Right atrium auricular region (tissue), 2 donors: ENCODE measurements at regions not wholly inside any gene's neighbourhood (a gene's known extent, or its start where the extent isn't known, plus 50 kb on each side); places are given as distances from the start of the nearest gene placed in this dataset.

ENCODE experiments used
- DNase-seq: peaks from one replicate; pipeline ENCODE4 v3.0.0-alpha.2; 2019; ENCODE audit warnings: low spot score
- H3K27ac ChIP-seq, 2 donors: fragments of 200-600 bp; sonication (generic); 1 replicate in 1 of 2; 2 replicates in 1 of 2; pipeline ENCODE4 v1.5.1; 2016 to 2019
- H3K27me3 ChIP-seq, 2 donors: fragments of 200-600 bp; sonication (generic); one replicate each; pipeline versions ENCODE4 v1.5.1 to v1.6.0; 2017 to 2019
- H3K36me3 ChIP-seq: fragments of 200-600 bp; sonication (generic); one replicate; pipeline ENCODE4 v1.5.1; 2016
- H3K4me1 ChIP-seq, 2 donors: fragments of 200-600 bp; sonication (generic); one replicate each; pipeline versions ENCODE4 v1.5.1 to v1.6.0; 2017 to 2019
- H3K4me3 ChIP-seq, 2 donors: fragments of 200-600 bp; sonication (generic); 1 replicate in 1 of 2; 2 replicates in 1 of 2; pipeline ENCODE4 v1.5.1; 2017 to 2019; ENCODE audit warnings: mild to moderate bottlenecking in 1 of 2, moderate library complexity in 1 of 2
- H3K9me3 ChIP-seq, 2 donors: fragments of 200-600 bp; sonication (generic); one replicate each; pipeline ENCODE4 v1.5.1; 2019
- CTCF ChIP-seq, 2 donors: fragments of 200-600 bp; sonication (generic); IDR thresholded peaks; one replicate each; pipeline ENCODE4 v1.5.1; 2019; ENCODE audit warnings: antibody characterized with exemption in 2 of 2

GRCh38 chr4:29390921-29391320 lies 1329.2 kb upstream of the PCDH7 start:
- Histone ChIP-seq H3K27ac (no peak overlapping the region), H3K9me3 (no peaks in the 10 kb centered on the region), H3K4me3 (no peak overlapping the region), H3K27me3 (no peaks in the 10 kb centered on the region), H3K4me1 (no peaks in the 10 kb centered on the region), H3K36me3 (no peaks in the 10 kb centered on the region)
- TF ChIP-seq CTCF (IDR thresholded peaks at IDR 0.05) = no peak
- no peak for DNase-seq

GRCh38 chr4:29405116-29405515 lies 1315.1 kb upstream of the PCDH7 start:
- no peak for TF ChIP-seq CTCF (IDR thresholded peaks at IDR 0.05)
- H3K4me3 ChIP-seq = no peak overlapping the region
- H3K36me3 ChIP-seq = no peaks in the 10 kb centered on the region
- no peaks in the 10 kb centered on the region for H3K9me3 ChIP-seq
- no peak overlapping the region for H3K27ac ChIP-seq
- no peak for DNase-seq
- H3K27me3 ChIP-seq = no peaks in the 10 kb centered on the region
- no peaks in the 10 kb centered on the region for H3K4me1 ChIP-seq

GRCh38 chr4:29415771-29416170 lies 1304.4 kb upstream of the PCDH7 start:
- DNase-seq = no peak
- no peak overlapping the region for H3K27ac ChIP-seq
- no peaks in the 10 kb centered on the region for H3K4me1 ChIP-seq
- TF ChIP-seq CTCF (IDR thresholded peaks at IDR 0.05) = no peak
- no peaks in the 10 kb centered on the region for H3K9me3 ChIP-seq
- H3K36me3 ChIP-seq = no peaks in the 10 kb centered on the region
- H3K4me3 ChIP-seq = no peak overlapping the region
- H3K27me3 ChIP-seq = no peaks in the 10 kb centered on the region

GRCh38 chr4:29423836-29424721 lies 1296.1 kb upstream of the PCDH7 start:
- Histone ChIP-seq H3K27me3 (no peaks in the 10 kb centered on the region), H3K4me1 (no peaks in the 10 kb centered on the region), H3K36me3 (no peaks in the 10 kb centered on the region), H3K27ac (no peak overlapping the region), H3K9me3 (no peaks in the 10 kb centered on the region), H3K4me3 (no peak overlapping the region)
- DNase-seq = no peak
- no peak for TF ChIP-seq CTCF (IDR thresholded peaks at IDR 0.05)

- TF ChIP-seq CTCF (IDR thresholded peaks at IDR 0.05) = no peak
- no peak for DNase-seq
- Histone ChIP-seq H3K27me3 (no peaks in the 10 kb centered on the region), H3K4me3 (no peak overlapping the region), H3K27ac (no peak overlapping the region), H3K4me1 (no peaks in the 10 kb centered on the region), H3K36me3 (no peaks in the 10 kb centered on the region), H3K9me3 (no peaks in the 10 kb centered on the region)
These were observed 1266.8 kb upstream of the PCDH7 start for GRCh38 chr4:29453303-29453820.
